Keratinocyte (primary cell): ENCODE measurements at regions not wholly inside any gene's neighbourhood (a gene's known extent, or its start where the extent isn't known, plus 50 kb on each side); places are given as distances from the start of the nearest gene placed in this dataset.

Source experiments
- DNase-seq: peaks from one replicate; pipeline ENCODE4 v3.0.0-alpha.2; 2011; ENCODE audit warnings: low read depth, missing footprints, low spot score
- FAIRE-seq: peaks from 2 replicates; lab custom pipeline; 2011; peaks lifted over from hg19 to GRCh38; lab: Jason Lieb, UNC
- H2AFZ ChIP-seq: 2 replicates; pipeline ENCODE4 v1.6.0; 2012; ENCODE audit warnings: low read length, control low read depth, inconsistent platforms; ENCODE audit not compliant: control insufficient read depth
- H3K27ac ChIP-seq: 2 replicates; pipeline ENCODE4 v1.5.1; 2011; ENCODE audit warnings: low read length; ENCODE audit not compliant: control insufficient read depth, insufficient read depth
- H3K27me3 ChIP-seq: 3 replicates; pipeline ENCODE4 v1.6.0; 2011; ENCODE audit warnings: low read length; ENCODE audit not compliant: control insufficient read depth, insufficient read depth; ENCODE audit errors: extremely low read depth
- H3K36me3 ChIP-seq, 2 experiments: 2 replicates in 1 of 2; 3 replicates in 1 of 2; pipeline ENCODE4 v1.5.1; 2011; ENCODE audit warnings: low read length in 2 of 2, mild to moderate bottlenecking in 1 of 2; ENCODE audit not compliant: control insufficient read depth in 2 of 2, insufficient read depth in 2 of 2; ENCODE audit errors: extremely low read depth in 1 of 2
- H3K4me1 ChIP-seq: 3 replicates; pipeline ENCODE4 v1.5.1; 2011; ENCODE audit warnings: low read length; ENCODE audit not compliant: control insufficient read depth, insufficient read depth; ENCODE audit errors: extremely low read depth
- H3K4me2 ChIP-seq: 3 replicates; pipeline ENCODE4 v1.6.0; 2011; ENCODE audit warnings: low read depth, low read length; ENCODE audit not compliant: control insufficient read depth, insufficient read depth; ENCODE audit errors: extremely low read depth
- H3K4me3 ChIP-seq, 3 experiments: fragments of 200-600 bp in 1 of 3; sonication (generic) in 1 of 3; 2 replicates in 2 of 3; 3 replicates in 1 of 3; pipeline ENCODE4 v1.5.1; 2011 to 2016; ENCODE audit warnings: low read length in 3 of 3, mild to moderate bottlenecking in 3 of 3, control low read depth in 2 of 3, inconsistent platforms in 1 of 3, low read depth in 1 of 3, mixed read lengths in 1 of 3, mixed run types in 1 of 3, moderate library complexity in 1 of 3; ENCODE audit not compliant: control insufficient read depth in 2 of 3, insufficient read depth in 2 of 3; ENCODE audit errors: extremely low read depth in 1 of 3
- H3K79me2 ChIP-seq: 2 replicates; pipeline ENCODE4 v1.6.0; 2012; ENCODE audit warnings: low read length; ENCODE audit not compliant: control insufficient read depth, insufficient read depth
- H3K9ac ChIP-seq: 3 replicates; pipeline ENCODE4 v1.6.0; 2011; ENCODE audit warnings: low read length; ENCODE audit not compliant: control insufficient read depth, insufficient read depth; ENCODE audit errors: extremely low read depth
- H3K9me1 ChIP-seq: 3 replicates; pipeline ENCODE4 v1.6.0; 2011; ENCODE audit warnings: low read length; ENCODE audit not compliant: control insufficient read depth, insufficient read depth; ENCODE audit errors: extremely low read depth
- H3K9me3 ChIP-seq: 2 replicates; pipeline ENCODE4 v1.5.1; 2012; ENCODE audit warnings: low read depth, low read length; ENCODE audit not compliant: control insufficient read depth
- H4K20me1 ChIP-seq: 3 replicates; pipeline ENCODE4 v1.6.0; 2011; ENCODE audit warnings: low read length; ENCODE audit not compliant: control insufficient read depth, insufficient read depth; ENCODE audit errors: extremely low read depth
- EZH2 ChIP-seq: IDR thresholded peaks from one replicate; pipeline ENCODE4 v1.6.1; 2012; ENCODE audit warnings: inconsistent platforms, mild to moderate bottlenecking, low read length, moderate library complexity
- dilution Hi-C: fragments of 300-500 bp; cut with MboI; formaldehyde crosslinking; loops from one replicate; pipeline ENCODE4 v1.7.0; 2020; ENCODE audit warnings: low sequenced_read_pairs; ENCODE audit not compliant: extremely low pct_ligation_motif_present
- TF ChIP-seq, protein P1 (sequence below), 3 experiments: IDR thresholded peaks in 1 of 3; conservative IDR thresholded peaks in 1 of 3; optimal IDR thresholded peaks in 1 of 3; 2 replicates in 2 of 3; 3 replicates in 1 of 3; pipeline versions ENCODE3 to v1.5.1; 2011; ENCODE audit warnings: low read length in 3 of 3, mild to moderate bottlenecking in 3 of 3, moderate library complexity in 2 of 3, control low read depth in 1 of 3, inconsistent platforms in 1 of 3; ENCODE audit not compliant: insufficient read depth in 2 of 3; ENCODE audit errors: extremely low read depth in 1 of 3

DNA sequence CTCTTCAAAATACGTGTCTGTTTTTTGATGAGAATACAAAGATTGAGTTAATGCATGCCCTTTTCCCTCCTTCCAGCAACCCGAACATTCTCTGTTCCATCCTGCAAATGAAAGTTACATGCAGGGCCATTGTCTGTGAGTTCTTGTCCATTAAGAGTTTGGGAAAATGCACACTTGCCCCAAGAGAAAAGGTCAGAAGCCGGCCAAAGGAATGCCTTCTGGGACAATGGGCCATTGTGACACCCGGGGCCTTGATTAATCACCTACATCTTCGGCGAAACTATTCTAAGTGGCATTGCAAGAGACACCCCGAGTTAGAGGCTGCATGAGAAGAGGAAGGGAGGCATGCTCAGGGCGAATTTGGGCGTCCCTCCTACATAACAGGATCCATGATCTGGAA lies 73.7 kb upstream of the COPS8 start:
- H3K4me3 ChIP-seq, result no peak overlapping the region
- TF ChIP-seq, protein P1, sequence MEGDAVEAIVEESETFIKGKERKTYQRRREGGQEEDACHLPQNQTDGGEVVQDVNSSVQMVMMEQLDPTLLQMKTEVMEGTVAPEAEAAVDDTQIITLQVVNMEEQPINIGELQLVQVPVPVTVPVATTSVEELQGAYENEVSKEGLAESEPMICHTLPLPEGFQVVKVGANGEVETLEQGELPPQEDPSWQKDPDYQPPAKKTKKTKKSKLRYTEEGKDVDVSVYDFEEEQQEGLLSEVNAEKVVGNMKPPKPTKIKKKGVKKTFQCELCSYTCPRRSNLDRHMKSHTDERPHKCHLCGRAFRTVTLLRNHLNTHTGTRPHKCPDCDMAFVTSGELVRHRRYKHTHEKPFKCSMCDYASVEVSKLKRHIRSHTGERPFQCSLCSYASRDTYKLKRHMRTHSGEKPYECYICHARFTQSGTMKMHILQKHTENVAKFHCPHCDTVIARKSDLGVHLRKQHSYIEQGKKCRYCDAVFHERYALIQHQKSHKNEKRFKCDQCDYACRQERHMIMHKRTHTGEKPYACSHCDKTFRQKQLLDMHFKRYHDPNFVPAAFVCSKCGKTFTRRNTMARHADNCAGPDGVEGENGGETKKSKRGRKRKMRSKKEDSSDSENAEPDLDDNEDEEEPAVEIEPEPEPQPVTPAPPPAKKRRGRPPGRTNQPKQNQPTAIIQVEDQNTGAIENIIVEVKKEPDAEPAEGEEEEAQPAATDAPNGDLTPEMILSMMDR (optimal IDR thresholded peaks at IDR 0.05 in 1 of 3, IDR thresholded peaks at IDR 0.05 in 1 of 3, conservative IDR thresholded peaks at IDR 0.05 in 1 of 3; ENCODE audit: extremely low read depth in 1 of 3, insufficient read depth in 2 of 3, low read length in 3 of 3), result no peak
- TF ChIP-seq EZH2, result no peak
- H3K9me3 ChIP-seq, result no peaks in the 10 kb centered on the region
- no peak for DNase-seq
- no peaks in the 10 kb centered on the region for H3K9me1 ChIP-seq
- no peaks in the 10 kb centered on the region for H3K36me3 ChIP-seq
- no peak for FAIRE-seq
- no peak overlapping the region for H3K27ac ChIP-seq
- no peaks in the 10 kb centered on the region for H3K4me1 ChIP-seq
- H3K27me3 ChIP-seq, result peaks cover 3% of the 10 kb centered on the region
- H3K79me2 ChIP-seq, result no peaks in the 10 kb centered on the region
- H4K20me1 ChIP-seq, result no peaks in the 10 kb centered on the region
- H3K9ac ChIP-seq, result no peak overlapping the region
- dilution Hi-C loops, result no loop called here
- H3K4me2 ChIP-seq, result no peak overlapping the region
- no peak overlapping the region for H2AFZ ChIP-seq

DNA sequence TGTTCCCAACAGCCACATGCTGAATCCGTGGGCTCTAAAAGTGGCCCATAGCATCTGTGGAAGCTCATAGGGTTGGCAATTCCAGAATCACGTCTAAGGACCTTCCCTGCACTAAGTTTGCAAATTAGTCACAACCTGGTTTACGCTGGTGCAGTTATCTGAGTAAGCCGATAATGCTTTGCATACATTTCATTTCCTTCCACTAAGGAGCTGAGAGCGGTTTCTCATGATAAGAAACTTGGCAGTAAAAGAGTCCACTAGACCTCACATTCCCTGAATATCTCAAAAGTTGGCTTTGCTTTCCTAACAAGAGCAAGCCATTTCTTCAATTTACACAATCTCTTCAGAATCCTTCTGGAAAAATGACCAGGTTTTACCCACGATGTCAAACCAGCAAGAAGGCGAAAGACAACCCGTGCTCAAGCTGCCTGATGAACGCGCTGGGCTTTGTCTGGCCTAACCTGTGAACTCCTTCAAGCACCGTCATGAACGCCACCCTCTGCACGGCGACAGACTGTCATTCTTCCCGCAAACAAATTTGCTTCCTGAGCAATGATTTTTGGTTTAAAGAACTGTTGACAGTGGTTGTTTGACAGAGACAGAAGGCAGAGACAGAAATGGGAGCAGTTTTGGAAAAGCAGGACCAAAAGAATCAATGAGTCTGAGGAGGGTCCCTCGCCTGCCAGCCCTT lies 73.0 kb upstream of the COPS8 start:
- Histone ChIP-seq H3K9ac (no peak overlapping the region), H4K20me1 (no peaks in the 10 kb centered on the region), H3K36me3 (no peaks in the 10 kb centered on the region), H3K4me1 (no peaks in the 10 kb centered on the region), H3K79me2 (no peaks in the 10 kb centered on the region), H3K9me3 (no peaks in the 10 kb centered on the region), H3K27ac (no peak overlapping the region), H3K4me3 (no peak overlapping the region), H2AFZ (no peak overlapping the region), H3K9me1 (no peaks in the 10 kb centered on the region), H3K4me2 (no peak overlapping the region), H3K27me3 (peaks cover 3% of the 10 kb centered on the region)
- no peak for FAIRE-seq
- no peak for DNase-seq
- TF ChIP-seq, protein P1 (optimal IDR thresholded peaks at IDR 0.05 in 1 of 3, IDR thresholded peaks at IDR 0.05 in 1 of 3, conservative IDR thresholded peaks at IDR 0.05 in 1 of 3; ENCODE audit: extremely low read depth in 1 of 3, insufficient read depth in 2 of 3, low read length in 3 of 3), result no peak
- no peak for TF ChIP-seq EZH2
- dilution Hi-C loops, result no loop called here
